Kidney tubule cell (primary cell): ENCODE measurements at regions not wholly inside any gene's neighbourhood (a gene's known extent, or its start where the extent isn't known, plus 50 kb on each side); places are given as distances from the start of the nearest gene placed in this dataset.
"Not testable (repeated sequence)": the region's sequence is repeated elsewhere in the genome, so short reads cannot be mapped to it uniquely, and the experiment has no call there.

Experiments
- DNase-seq: peaks from one replicate; pipeline ENCODE4 v3.0.0-alpha.2; 2018; ENCODE audit warnings: low spot score

GRCh38 chr4:55028196-55028595, 97.2 kb downstream of the KDR start:
- DNase-seq: no peak

GRCh38 chr4:55027596-55027995, 97.8 kb downstream of the KDR start:
- DNase-seq: no peak

DNA sequence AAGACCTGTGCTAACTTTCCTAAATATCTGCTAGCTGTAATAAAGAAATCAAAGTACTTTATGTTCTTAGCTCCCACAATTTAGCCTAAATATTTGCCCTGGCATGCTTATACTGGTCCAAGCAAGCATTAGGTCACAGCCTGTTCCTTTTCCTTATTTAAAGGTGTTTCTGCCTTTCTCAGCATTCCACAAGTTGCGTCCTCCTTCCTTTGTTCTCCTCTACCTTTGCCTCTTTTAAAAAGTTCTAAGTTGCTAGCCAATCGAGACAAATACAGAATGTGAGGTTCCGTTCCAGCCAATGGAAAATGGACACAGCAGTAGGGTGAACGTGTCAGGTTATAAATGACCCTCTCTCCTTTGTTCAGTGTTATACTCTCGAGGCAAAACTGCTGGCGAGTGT, 99.9 kb downstream of the KDR start:
- not testable (repeated sequence) for DNase-seq

GRCh38 chr4:55023030-55023429, 102.4 kb downstream of the KDR start:
- DNase-seq: no peak

DNA sequence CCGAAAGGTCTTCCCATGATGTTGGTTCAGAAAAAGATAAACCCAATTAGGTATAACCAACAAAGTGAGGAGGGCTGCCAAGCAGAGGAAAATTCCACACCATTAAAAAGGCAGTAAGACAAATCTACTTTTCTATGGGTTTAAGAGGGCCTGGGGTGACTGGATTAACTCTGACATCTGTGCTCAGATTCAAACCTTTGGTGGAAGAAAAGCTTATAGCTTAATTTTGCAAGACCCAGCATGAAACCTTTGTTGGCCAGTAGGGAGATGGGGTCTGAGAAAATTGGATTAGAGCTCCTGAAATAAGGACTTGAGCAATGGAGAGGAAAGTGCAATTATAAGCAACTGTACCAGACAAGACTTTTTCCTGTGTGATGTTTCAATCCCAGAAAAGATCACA, 104.2 kb downstream of the KDR start:
- no peak for DNase-seq

GRCh38 chr4:55020131-55020530, 105.3 kb downstream of the KDR start:
- DNase-seq: no peak

- no peak for DNase-seq
Measured at GRCh38 chr4:55018978-55019377, 106.4 kb downstream of the KDR start.

GRCh38 chr4:55018521-55018920, 106.9 kb downstream of the KDR start:
- DNase-seq: no peak

- no peak for DNase-seq
Measured at GRCh38 chr4:55017406-55017805, 108.0 kb downstream of the KDR start.

DNA sequence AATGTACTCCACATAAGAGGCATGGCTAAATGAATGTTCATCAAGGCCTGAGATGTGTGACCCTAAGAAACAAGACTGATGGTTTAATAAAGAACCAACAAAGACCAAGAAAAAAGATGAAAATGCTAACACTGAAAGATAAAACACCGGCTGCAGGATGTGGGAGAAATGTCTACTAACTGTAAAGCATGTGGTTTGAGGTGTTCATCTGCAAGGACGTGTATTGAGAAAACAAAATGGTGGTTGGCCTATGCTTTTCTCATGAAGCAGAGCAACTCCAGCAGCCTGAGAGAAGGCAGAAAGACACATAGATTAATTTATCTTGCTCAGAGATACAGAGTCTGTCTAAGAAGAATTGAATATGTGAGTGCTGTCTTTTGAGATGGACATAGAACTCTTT, 109.3 kb downstream of the KDR start:
- DNase-seq: no peak

- DNase-seq: no peak
Measured at GRCh38 chr4:55014876-55015275, 110.5 kb downstream of the KDR start.

- peak; percentile 47 for DNase-seq
Measured at GRCh38 chr4:55013431-55013955, 111.9 kb downstream of the KDR start.

- peak; percentile 34 for DNase-seq
Measured at GRCh38 chr4:55012363-55013230, 112.8 kb downstream of the KDR start.

GRCh38 chr4:55011761-55012160, 113.6 kb downstream of the KDR start:
- DNase-seq: no peak

DNA sequence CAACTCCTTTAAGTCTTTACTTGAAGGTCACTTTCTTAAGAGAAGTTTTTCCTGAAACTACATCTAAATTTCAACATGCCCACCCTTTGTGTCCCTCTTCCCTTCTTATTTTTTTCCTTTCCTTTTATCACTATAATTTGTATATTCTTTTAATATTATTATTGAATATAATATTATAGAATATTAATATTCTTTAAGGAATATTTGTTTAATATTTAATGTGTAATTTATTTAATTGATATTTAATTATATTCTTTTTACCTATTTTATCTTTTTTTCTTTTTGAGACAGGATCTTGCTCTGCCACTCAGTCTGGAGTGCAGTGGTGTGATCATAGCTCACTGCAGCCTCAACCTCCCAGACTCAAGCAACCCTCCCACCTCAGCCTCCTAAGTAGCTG, 114.8 kb downstream of the KDR start:
- DNase-seq: no peak

DNA sequence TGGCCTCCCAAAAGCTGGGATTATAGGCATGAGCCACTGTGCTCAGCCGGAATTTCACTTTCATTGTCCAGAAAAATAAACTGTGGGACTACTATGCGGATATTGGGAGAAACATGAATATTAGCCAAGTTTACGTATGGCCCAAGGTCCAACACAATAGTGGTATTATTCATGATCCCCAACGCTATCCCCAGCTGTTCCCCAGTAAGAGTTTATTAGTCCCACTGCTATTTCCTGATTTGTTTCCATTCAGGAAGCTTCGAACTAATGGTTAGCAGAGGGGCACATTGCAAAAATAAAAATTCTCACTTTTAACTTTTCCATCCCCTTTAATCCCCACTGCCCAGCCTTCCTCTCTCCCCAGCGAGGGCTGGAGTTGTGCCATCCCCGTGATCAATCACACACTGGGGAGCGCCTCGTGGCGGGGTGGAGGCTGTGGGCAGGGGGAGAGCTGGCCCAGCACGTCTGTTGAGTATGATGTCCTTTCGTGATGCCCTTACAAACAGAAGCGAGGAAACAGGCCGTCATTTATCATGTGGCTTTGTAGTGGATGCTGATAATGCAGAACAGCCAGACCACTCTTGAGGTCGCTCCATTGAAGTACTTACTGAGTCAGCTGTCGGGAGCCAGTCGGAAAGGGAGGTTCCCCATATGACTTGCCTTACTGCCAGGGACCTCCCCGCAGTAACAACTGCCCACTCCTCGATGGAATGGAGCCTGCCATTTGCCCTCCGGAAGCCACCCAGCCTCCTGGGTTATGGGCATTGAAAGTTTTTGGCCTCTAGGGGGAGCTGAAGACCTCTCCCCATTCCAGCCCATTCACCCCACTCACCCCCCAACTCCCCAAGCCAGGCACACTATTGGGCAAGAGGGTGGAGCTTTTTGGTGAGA, 117.0 kb downstream of the KDR start:
- DNase-seq: no peak

GRCh38 chr4:55005910-55006309, 119.5 kb downstream of the KDR start:
- DNase-seq: no peak

GRCh38 chr4:55004831-55005230, 120.6 kb downstream of the KDR start:
- no peak for DNase-seq

DNA sequence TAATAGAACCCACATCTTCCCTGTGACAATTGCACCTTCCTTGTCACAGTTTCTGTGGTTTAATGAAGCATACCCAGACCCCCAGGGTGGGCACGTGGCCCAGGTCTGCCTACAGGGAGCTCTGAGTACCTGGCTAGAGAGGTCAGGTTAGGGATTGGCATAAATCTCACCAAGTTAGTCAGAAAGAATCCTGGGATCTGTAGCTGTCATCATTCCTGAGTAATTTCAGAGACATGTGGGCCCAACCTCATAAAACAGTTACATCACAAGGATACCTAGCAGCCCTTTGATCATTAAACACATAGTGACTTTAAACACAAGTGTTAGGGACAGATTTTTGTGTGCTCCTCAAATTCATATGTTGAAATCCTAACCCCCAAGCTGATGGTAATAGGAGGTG, 123.0 kb downstream of the KDR start:
- peak; percentile 78 for DNase-seq

GRCh38 chr4:55001538-55001937, 123.9 kb downstream of the KDR start:
- DNase-seq: peak; percentile 42

DNA sequence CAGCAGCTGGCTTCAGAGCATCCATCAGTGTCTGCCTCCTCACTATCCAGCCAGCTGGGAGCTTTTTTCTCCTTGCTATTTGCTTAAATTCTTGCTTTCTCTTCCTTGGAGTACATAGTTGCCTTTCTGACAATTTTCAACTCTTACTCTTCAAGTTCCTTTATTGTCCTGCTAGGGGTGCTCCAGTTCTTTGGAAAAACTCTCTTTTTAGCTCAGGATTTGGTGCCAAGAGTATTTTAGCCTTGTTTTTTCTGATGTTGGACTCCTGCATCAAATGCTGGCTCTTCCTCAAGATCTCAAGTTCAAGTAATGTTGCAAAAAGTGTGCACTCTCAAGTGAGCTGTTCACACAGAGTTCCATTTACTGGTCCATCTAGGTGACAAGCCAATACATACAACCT, 126.4 kb downstream of the KDR start:
- DNase-seq: no peak

DNA sequence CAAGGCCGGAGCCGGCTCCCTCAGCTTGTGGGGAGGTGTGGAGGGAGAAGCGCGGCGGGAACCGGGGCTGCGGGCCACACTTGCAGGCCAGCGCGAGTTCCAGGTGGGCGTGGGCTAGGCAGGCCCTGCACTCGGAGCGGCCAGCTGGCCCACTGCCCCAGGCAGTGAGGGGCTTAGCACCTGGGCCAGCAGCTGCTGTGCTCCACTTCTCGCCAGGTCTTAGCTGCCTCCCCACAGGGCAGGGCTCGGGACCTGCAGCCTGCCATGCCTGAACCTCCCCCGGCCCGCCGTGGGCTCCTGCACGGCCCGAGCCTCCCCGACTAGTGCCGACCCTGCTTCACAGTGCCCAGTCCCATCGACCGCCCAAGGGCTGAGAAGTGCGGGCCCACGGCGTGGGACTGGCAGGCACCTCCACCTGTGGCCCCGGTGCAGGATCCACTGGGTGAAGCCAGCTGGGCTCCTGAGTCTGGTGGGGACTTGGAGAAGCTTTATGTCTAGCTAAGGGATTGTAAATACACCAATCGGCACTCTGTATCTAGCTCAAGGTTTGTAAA, 131.8 kb downstream of the KDR start:
- not testable (repeated sequence) for DNase-seq

GRCh38 chr4:54992266-54992665, 133.1 kb downstream of the KDR start:
- DNase-seq: no peak
